Activated CD8-positive, alpha-beta T cell treated with anti-CD3 and anti-CD28 coated beads for 36 hours (primary cell): ENCODE measurements at regions not wholly inside any gene's neighbourhood (a gene's known extent, or its start where the extent isn't known, plus 50 kb on each side); places are given as distances from the start of the nearest gene placed in this dataset.

Experiments
- ATAC-seq: fragments of 200-7000 bp; cut with Tn5 transposase; one replicate; pipeline ENCODE4 v1.10.0; 2021; ENCODE audit warnings: mild to moderate bottlenecking, moderate library complexity
- CTCF ChIA-PET: fragments of 350-600 bp; sonication (Branson Sonifier 250); formaldehyde crosslinking; loops from one replicate; lab custom pipeline; 2021; ENCODE audit warnings: antibody characterized with exemption; lab: Charles Lee
- POLR2A ChIA-PET: fragments of 350-600 bp; sonication (Branson Sonifier 250); formaldehyde crosslinking; loops from one replicate; lab custom pipeline; 2021; ENCODE audit warnings: antibody characterized with exemption; lab: Charles Lee
- DNase-seq: peaks from one replicate; pipeline ENCODE4 v3.0.0-alpha.2; 2020
- H3K27ac Mint-ChIP-seq: one replicate; pipeline ENCODE4 v1.8.0; 2021; ENCODE audit warnings: mild to moderate bottlenecking, mixed read lengths
- H3K27me3 Mint-ChIP-seq: one replicate; pipeline ENCODE4 v1.8.0; 2021; ENCODE audit warnings: mixed read lengths
- H3K36me3 Mint-ChIP-seq: one replicate; pipeline ENCODE4 v1.8.0; 2021; ENCODE audit warnings: low read depth, mixed read lengths
- H3K4me1 Mint-ChIP-seq: one replicate; pipeline ENCODE4 v1.8.0; 2021; ENCODE audit warnings: low read depth, mixed read lengths
- H3K4me3 Mint-ChIP-seq: one replicate; pipeline ENCODE4 v1.8.0; 2021; ENCODE audit warnings: mild to moderate bottlenecking, moderate library complexity, mixed read lengths
- H3K9me3 Mint-ChIP-seq: one replicate; pipeline ENCODE4 v1.8.0; 2021; ENCODE audit warnings: mixed read lengths
- intact Hi-C: fragments of 100-400 bp; cut with micrococcal nuclease; formaldehyde crosslinking; loops from one replicate; pipeline ENCODE4 v1.10.0; 2022
- TF ChIP-seq, protein P1 (sequence below): fragments of 200-600 bp; IDR thresholded peaks from one replicate; pipeline ENCODE4 v1.8.0; 2022; ENCODE audit warnings: antibody characterized with exemption, mild to moderate bottlenecking

DNA sequence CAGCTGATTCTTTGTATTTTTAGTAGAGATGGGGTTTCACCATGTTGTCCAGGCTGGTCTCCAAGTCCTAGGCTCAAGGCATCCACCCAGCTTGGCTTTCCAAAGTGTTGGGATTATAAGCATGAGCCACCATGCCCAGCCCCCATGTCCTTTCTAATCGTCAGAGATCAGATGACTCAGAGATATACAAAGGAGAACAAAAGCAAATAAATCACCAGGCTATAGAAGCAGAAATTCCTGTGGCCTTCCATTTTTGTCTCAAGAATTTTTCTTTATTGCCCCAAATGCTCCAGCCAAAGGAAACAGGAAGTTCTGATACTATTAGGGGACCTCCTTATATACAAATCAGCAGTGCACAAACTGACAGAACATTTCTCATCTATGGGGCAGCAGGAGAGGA lies 207.8 kb downstream of the RFC3 start:
- DNase-seq (no peak), ATAC-seq (no peak)
- no peaks in the 10 kb centered on the region for H3K27me3 Mint-ChIP-seq
- TF ChIP-seq, protein P1, sequence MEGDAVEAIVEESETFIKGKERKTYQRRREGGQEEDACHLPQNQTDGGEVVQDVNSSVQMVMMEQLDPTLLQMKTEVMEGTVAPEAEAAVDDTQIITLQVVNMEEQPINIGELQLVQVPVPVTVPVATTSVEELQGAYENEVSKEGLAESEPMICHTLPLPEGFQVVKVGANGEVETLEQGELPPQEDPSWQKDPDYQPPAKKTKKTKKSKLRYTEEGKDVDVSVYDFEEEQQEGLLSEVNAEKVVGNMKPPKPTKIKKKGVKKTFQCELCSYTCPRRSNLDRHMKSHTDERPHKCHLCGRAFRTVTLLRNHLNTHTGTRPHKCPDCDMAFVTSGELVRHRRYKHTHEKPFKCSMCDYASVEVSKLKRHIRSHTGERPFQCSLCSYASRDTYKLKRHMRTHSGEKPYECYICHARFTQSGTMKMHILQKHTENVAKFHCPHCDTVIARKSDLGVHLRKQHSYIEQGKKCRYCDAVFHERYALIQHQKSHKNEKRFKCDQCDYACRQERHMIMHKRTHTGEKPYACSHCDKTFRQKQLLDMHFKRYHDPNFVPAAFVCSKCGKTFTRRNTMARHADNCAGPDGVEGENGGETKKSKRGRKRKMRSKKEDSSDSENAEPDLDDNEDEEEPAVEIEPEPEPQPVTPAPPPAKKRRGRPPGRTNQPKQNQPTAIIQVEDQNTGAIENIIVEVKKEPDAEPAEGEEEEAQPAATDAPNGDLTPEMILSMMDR, result no peak
- ChIA-PET POLR2A (no interaction called here), CTCF (no interaction called here)
- peaks cover 11% of the 10 kb centered on the region for H3K9me3 Mint-ChIP-seq
- no peak overlapping the region for H3K27ac Mint-ChIP-seq
- intact Hi-C loops, result no loop called here
- no peaks in the 10 kb centered on the region for H3K36me3 Mint-ChIP-seq
- H3K4me3 Mint-ChIP-seq, result no peak overlapping the region
- no peaks in the 10 kb centered on the region for H3K4me1 Mint-ChIP-seq

DNA sequence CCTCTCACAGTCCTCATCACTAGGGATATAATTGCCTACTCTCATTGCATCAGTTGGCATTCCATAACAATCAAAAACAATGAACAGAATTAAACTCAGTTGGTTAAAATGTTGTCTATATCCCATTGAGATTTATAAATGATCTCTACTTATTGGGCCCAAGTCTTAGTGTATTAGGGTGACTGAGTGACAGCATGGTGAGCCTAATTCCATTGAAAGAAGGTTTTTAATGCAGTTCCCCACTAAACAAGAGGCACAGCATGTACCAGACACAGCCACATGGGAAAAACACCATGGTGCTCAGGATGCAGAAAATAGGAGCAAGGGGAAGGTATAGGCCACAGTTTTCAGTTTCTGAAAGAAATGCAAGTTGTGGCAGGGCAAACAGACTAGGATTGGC lies 208.4 kb downstream of the RFC3 start:
- CTCF ChIA-PET, result interaction anchor here (1.0 kb wide), 1 partner anchor 15 kb away, joined by 3 read pairs; no protein-coding TSS in a partner anchor
- H3K4me1 Mint-ChIP-seq, result no peaks in the 10 kb centered on the region
- H3K4me3 Mint-ChIP-seq, result no peak overlapping the region
- intact Hi-C loops, result no loop called here
- ATAC-seq (no peak), DNase-seq (no peak)
- H3K36me3 Mint-ChIP-seq, result no peaks in the 10 kb centered on the region
- H3K27ac Mint-ChIP-seq, result no peak overlapping the region
- TF ChIP-seq, protein P1, result no peak
- H3K27me3 Mint-ChIP-seq, result no peaks in the 10 kb centered on the region
- H3K9me3 Mint-ChIP-seq, result peaks cover 10% of the 10 kb centered on the region
- POLR2A ChIA-PET, result no interaction called here

DNA sequence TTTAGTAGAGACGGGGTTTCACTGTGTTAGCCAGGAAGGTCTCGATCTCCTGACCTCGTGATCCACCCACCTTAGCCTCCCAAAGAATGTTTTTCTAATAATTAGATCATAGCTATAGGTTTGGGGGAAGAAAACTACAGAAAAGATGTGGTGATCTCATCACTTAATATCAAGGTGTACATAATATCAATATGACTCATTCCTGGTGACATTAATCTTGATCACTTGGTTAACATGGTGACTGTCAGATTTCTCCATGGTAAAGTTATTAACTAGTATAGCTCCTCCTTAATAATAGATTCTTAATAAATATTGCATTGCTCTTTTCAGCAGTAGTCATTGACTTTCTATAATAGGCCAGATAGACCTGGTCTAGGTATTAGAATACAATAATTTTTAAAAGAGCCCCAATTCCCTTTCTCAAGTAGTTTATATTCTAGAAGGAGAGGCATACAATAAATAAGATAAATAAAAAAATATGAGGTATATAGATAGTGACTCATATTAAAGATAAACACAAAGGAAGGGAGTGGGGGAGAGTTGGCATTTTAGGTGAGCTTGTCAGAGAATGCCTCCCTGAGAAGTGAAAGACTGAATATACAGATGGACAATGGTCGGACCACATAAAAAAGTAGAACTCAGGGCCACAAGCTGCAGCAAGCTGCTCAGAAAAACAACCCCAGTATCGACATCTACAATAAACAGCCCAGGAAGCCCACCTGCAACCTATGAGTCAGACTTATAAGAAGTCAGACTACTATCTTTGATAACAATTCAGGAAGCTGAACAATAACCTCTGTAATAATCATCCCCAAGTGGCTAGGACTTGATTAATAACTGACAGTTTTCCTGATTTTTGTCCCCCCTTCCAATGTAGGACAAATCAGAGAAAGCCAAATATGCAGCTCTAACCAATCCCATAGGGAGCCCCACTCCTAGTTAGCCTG lies 210.8 kb downstream of the RFC3 start:
- Mint-ChIP-seq H3K4me1 (no peaks in the 10 kb centered on the region), H3K36me3 (no peaks in the 10 kb centered on the region), H3K27ac (no peak overlapping the region), H3K9me3 (peaks cover 5% of the 10 kb centered on the region), H3K4me3 (no peak overlapping the region), H3K27me3 (no peaks in the 10 kb centered on the region)
- ChIA-PET POLR2A (no interaction called here), CTCF (no interaction called here)
- ATAC-seq (no peak), DNase-seq (no peak)
- intact Hi-C loops, result no loop called here
- TF ChIP-seq, protein P1, result no peak

DNA sequence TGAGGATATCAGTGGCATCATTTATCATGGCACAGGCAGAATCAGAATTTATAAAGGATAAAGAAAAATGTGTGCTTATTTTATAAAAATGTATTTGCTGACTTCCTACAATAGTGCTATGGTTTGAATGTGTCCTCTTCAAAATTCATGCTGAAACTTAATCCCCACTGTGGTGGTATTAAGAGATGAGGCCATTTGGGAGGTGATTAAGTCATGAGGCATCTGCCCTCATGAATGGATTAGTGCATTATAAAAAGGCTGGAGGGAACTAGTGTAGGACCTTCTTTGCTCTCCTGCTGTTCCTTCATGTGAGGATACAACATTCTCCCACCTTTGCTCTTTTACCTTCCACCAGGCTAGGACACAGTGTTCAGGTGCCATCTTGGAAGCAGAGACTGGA lies 212.8 kb downstream of the RFC3 start:
- H3K9me3 Mint-ChIP-seq, result peaks cover 5% of the 10 kb centered on the region
- no peaks in the 10 kb centered on the region for H3K27me3 Mint-ChIP-seq
- DNase-seq, result no peak
- H3K27ac Mint-ChIP-seq, result no peak overlapping the region
- H3K4me3 Mint-ChIP-seq, result no peak overlapping the region
- ATAC-seq, result no peak
- CTCF ChIA-PET, result no interaction called here
- no peaks in the 10 kb centered on the region for H3K36me3 Mint-ChIP-seq
- POLR2A ChIA-PET, result no interaction called here
- intact Hi-C loops, result no loop called here
- no peaks in the 10 kb centered on the region for H3K4me1 Mint-ChIP-seq
- TF ChIP-seq, protein P1, result no peak

DNA sequence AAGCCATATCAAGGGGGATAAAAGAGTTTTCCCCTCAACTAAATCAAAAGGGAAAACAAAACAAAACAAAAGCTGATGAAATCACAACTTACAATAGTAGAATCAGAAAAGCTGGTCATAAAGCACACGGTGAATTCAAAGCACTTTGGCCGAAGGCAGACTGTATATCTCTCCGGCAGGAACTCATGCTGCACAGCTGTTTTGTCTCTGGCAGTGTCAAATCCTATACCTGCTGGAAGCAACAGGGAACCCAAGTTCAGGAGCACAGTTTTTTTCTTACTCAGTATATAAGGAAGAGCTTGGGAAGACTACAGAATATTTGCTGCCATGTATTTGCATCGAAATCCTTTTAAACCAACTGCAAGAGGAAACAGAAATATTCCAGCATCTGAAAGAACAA lies 213.7 kb downstream of the RFC3 start:
- TF ChIP-seq, protein P1, result no peak
- ChIA-PET POLR2A (no interaction called here), CTCF (no interaction called here)
- peaks cover 5% of the 10 kb centered on the region for H3K9me3 Mint-ChIP-seq
- no peak overlapping the region for H3K4me3 Mint-ChIP-seq
- H3K36me3 Mint-ChIP-seq, result no peaks in the 10 kb centered on the region
- H3K27me3 Mint-ChIP-seq, result no peaks in the 10 kb centered on the region
- no peak overlapping the region for H3K27ac Mint-ChIP-seq
- no peaks in the 10 kb centered on the region for H3K4me1 Mint-ChIP-seq
- DNase-seq, result no peak
- intact Hi-C loops, result no loop called here
- no peak for ATAC-seq
